CD4-positive, alpha-beta T cell (primary cell): ENCODE measurements at regions not wholly inside any gene's neighbourhood (a gene's known extent, or its start where the extent isn't known, plus 50 kb on each side); places are given as distances from the start of the nearest gene placed in this dataset.

Experiments
- ATAC-seq: fragments of 200-7000 bp; cut with Tn5 transposase; one replicate; pipeline ENCODE4 v1.10.0; 2022; ENCODE audit warnings: mild to moderate bottlenecking; ENCODE audit not compliant: poor library complexity
- CTCF ChIA-PET: fragments of 350-600 bp; sonication (Branson Sonifier 250); formaldehyde crosslinking; loops from one replicate; lab custom pipeline; 2021; ENCODE audit warnings: antibody characterized with exemption, inconsistent platforms; lab: Charles Lee
- POLR2A ChIA-PET: fragments of 350-600 bp; sonication (Branson Sonifier 250); formaldehyde crosslinking; loops from one replicate; lab custom pipeline; 2021; ENCODE audit warnings: antibody characterized with exemption, inconsistent platforms; lab: Charles Lee
- DNase-seq, 14 experiments: peaks; one replicate each; pipeline ENCODE4 v3.0.0-alpha.2; 2013 to 2020; ENCODE audit warnings: mixed read lengths in 2 of 14
- H3K27ac ChIP-seq, 2 donors: one replicate each; pipeline versions ENCODE4 v1.5.1 to v1.7.0; 2013; ENCODE audit warnings: low read length in 2 of 2, low read depth in 1 of 2, mild to moderate bottlenecking in 1 of 2
- H3K27me3 ChIP-seq, 2 experiments: 1 replicate in 1 of 2; 2 replicates in 1 of 2; pipeline versions ENCODE4 v1.6.1 to v1.7.0; 2013; ENCODE audit warnings: low read length in 2 of 2, control low read depth in 1 of 2, mild to moderate bottlenecking in 1 of 2, moderate library complexity in 1 of 2; ENCODE audit not compliant: insufficient read depth in 2 of 2, control insufficient read depth in 1 of 2
- H3K36me3 ChIP-seq: one replicate; pipeline ENCODE4 v1.6.1; 2013; ENCODE audit warnings: low read length, control low read depth; ENCODE audit not compliant: insufficient read depth
- H3K4me1 ChIP-seq: one replicate; pipeline ENCODE4 v1.6.1; 2013; ENCODE audit warnings: low read length, control low read depth; ENCODE audit not compliant: insufficient read depth
- H3K4me3 ChIP-seq: one replicate; pipeline ENCODE4 v1.5.1; 2013; ENCODE audit warnings: mild to moderate bottlenecking, low read length, moderate library complexity
- H3K9me3 ChIP-seq, 2 experiments: 1 replicate in 1 of 2; 2 replicates in 1 of 2; pipeline versions ENCODE4 v1.6.1 to v1.7.0; 2013; ENCODE audit warnings: low read length in 2 of 2, mild to moderate bottlenecking in 2 of 2, control low read depth in 1 of 2, moderate library complexity in 1 of 2; ENCODE audit not compliant: control insufficient read depth in 1 of 2, insufficient read depth in 1 of 2
- H3K27ac Mint-ChIP-seq: one replicate; pipeline ENCODE4 v1.8.0; 2020; ENCODE audit warnings: mixed read lengths
- H3K27me3 Mint-ChIP-seq: one replicate; pipeline ENCODE4 v1.8.0; 2021; ENCODE audit warnings: mixed read lengths
- H3K36me3 Mint-ChIP-seq: one replicate; pipeline ENCODE4 v1.8.0; 2021; ENCODE audit warnings: low read depth, mixed read lengths
- H3K4me1 Mint-ChIP-seq: one replicate; pipeline ENCODE4 v1.8.0; 2021; ENCODE audit warnings: low read depth, mixed read lengths
- H3K4me3 Mint-ChIP-seq: one replicate; pipeline ENCODE4 v1.8.0; 2020; ENCODE audit warnings: mild to moderate bottlenecking, mixed read lengths
- H3K9me3 Mint-ChIP-seq: one replicate; pipeline ENCODE4 v1.8.0; 2020; ENCODE audit warnings: mixed read lengths
- intact Hi-C, 2 experiments: fragments of 100-400 bp; cut with DNase I in 1 of 2; cut with micrococcal nuclease in 1 of 2; formaldehyde crosslinking; loops; one replicate each; pipeline versions ENCODE4 v1.15.1 to v1.9.0; 2023 to 2025; cut with DNase I, micrococcal nuclease
- TF ChIP-seq, protein P1 (sequence below): fragments of 200-600 bp; IDR thresholded peaks from one replicate; pipeline ENCODE4 v1.8.0; 2022; ENCODE audit warnings: antibody characterized with exemption, mild to moderate bottlenecking

DNA sequence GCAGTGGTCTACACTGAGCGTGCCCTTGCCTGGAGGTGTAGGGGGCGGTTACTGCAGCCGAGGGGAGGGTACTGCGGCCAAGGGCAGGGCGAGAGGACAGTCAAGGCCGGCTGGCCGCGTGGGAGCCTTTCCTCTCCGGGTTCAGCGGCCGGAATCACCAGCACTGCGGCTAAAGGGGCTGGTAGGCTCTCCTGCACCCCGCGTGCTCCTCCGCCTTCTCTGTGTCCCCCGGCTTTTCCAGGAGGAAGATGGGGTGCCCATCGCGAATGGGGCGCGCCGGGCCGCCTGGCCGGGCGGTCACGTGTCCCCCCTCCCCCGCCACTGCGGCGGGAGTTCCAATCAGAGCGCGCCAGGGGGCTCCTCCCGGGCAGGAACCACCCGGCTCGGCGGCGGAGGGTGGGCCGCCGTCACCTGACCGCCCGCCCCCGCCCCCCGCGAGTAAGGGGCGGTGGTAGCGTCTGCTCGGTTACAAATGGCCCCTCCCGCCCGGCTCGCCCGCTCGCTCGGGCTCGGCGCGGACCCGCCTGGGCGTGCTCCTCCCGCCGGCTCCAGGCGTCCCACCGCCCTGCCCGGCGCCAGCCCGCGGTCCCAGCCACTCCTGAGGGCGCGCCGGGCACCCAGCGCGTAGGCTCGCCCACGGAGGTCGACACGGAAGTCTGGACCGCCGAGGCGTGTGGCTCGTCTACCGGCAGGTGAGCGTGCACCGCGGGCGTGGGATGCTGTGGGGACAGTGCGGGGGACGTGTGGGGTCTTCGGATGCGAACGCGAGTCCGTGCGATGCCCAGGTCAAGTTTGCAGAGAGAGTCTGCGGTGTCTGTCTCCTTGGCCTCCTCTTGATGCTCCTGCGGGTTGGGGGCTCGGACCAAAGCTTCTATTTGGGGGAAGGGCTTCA is 242.6 kb upstream of the TOPAZ1 start:
- Histone ChIP-seq H3K9me3 (peaks cover 0 to 38% of the 10 kb centered on the region in 2 experiments), H3K36me3 (no peaks in the 10 kb centered on the region), H3K27ac (no peak overlapping the region), H3K27me3 (peaks cover 62 to 94% of the 10 kb centered on the region in 2 experiments), H3K4me1 (peaks cover 46% of the 10 kb centered on the region), H3K4me3 (peak overlapping the region; percentile 31)
- CTCF ChIA-PET: no interaction called here
- Mint-ChIP-seq H3K4me1 (peaks cover 42% of the 10 kb centered on the region), H3K36me3 (no peaks in the 10 kb centered on the region), H3K9me3 (no peaks in the 10 kb centered on the region), H3K27me3 (peaks cover 89% of the 10 kb centered on the region), H3K4me3 (peak overlapping the region; percentile 72), H3K27ac (no peak overlapping the region)
- TF ChIP-seq, protein P1, sequence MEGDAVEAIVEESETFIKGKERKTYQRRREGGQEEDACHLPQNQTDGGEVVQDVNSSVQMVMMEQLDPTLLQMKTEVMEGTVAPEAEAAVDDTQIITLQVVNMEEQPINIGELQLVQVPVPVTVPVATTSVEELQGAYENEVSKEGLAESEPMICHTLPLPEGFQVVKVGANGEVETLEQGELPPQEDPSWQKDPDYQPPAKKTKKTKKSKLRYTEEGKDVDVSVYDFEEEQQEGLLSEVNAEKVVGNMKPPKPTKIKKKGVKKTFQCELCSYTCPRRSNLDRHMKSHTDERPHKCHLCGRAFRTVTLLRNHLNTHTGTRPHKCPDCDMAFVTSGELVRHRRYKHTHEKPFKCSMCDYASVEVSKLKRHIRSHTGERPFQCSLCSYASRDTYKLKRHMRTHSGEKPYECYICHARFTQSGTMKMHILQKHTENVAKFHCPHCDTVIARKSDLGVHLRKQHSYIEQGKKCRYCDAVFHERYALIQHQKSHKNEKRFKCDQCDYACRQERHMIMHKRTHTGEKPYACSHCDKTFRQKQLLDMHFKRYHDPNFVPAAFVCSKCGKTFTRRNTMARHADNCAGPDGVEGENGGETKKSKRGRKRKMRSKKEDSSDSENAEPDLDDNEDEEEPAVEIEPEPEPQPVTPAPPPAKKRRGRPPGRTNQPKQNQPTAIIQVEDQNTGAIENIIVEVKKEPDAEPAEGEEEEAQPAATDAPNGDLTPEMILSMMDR: no peak
- ATAC-seq (no peak), DNase-seq (peak in 1 of 14 experiments; percentile 9)
- intact Hi-C loops: no loop called here
- POLR2A ChIA-PET: no interaction called here

DNA sequence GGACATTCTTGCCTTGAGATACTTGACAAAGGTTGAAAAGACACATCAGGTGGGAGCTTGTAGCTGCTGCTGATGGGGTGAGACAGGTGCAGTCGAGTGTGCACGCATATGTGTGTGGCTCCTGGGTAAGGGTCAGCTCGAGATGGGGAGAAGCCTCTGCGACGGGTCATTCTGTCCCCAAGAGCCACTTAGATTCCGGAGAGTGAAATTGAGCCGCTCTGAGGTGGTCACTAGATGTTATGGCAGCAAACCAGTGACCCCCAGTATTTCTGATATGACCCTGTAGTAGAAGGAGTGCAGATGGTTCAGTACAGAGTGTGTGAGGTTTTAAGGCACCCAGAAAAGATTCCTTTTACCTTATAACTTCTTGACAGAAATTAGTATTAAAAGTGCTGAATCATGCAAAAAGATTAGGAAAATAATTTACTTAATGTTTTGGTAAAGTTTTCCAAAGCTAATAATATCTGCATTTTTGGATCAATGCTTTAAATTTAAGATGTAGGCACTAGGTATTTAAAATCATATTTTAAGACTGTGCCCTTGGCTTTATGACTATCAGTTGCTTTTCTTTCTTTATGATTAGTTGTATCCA is 241.9 kb upstream of the TOPAZ1 start:
- Mint-ChIP-seq H3K36me3 (no peaks in the 10 kb centered on the region), H3K27me3 (peaks cover 89% of the 10 kb centered on the region), H3K4me3 (peak overlapping the region; percentile 66), H3K27ac (no peak overlapping the region), H3K9me3 (no peaks in the 10 kb centered on the region), H3K4me1 (peaks cover 34% of the 10 kb centered on the region)
- ChIA-PET POLR2A (no interaction called here), CTCF (no interaction called here)
- TF ChIP-seq, protein P1: no peak
- ATAC-seq (no peak), DNase-seq (no peak)
- intact Hi-C loops: no loop called here
- H3K36me3 ChIP-seq: no peaks in the 10 kb centered on the region
- H3K4me1 ChIP-seq: peaks cover 42% of the 10 kb centered on the region
- no peak overlapping the region for H3K4me3 ChIP-seq
- peaks cover 0 to 36% of the 10 kb centered on the region in 2 experiments for H3K9me3 ChIP-seq
- no peak overlapping the region for H3K27ac ChIP-seq
- peaks cover 57 to 89% of the 10 kb centered on the region in 2 experiments for H3K27me3 ChIP-seq

DNA sequence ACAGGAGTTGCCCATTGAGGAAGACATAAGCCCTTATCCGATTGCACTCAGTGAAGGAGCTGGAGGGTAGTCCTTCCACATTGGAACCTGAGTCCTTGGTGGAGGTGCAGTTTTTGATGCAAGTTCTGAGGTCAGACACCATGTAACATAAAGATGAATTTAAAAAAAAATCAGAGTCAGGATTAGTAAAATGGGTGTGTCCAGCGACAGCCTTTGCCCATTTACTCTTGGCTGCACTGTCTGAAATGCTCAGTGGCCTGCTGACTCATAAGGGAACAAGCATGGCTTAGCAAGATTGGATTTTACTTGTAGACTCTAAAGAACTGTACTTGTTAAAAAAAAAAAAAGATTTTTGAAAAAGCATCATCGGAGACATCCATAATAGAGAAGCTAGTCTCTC is 241.1 kb upstream of the TOPAZ1 start:
- H3K4me1 ChIP-seq: peaks cover 34% of the 10 kb centered on the region
- H3K9me3 Mint-ChIP-seq: no peaks in the 10 kb centered on the region
- H3K27ac ChIP-seq: no peak overlapping the region
- peaks cover 32% of the 10 kb centered on the region for H3K4me1 Mint-ChIP-seq
- no peak overlapping the region for H3K4me3 Mint-ChIP-seq
- H3K27me3 Mint-ChIP-seq: peaks cover 91% of the 10 kb centered on the region
- peaks cover 52 to 91% of the 10 kb centered on the region in 2 experiments for H3K27me3 ChIP-seq
- peaks cover 0 to 30% of the 10 kb centered on the region in 2 experiments for H3K9me3 ChIP-seq
- no peak overlapping the region for H3K4me3 ChIP-seq
- H3K36me3 ChIP-seq: no peaks in the 10 kb centered on the region
- DNase-seq (no peak), ATAC-seq (no peak)
- no peaks in the 10 kb centered on the region for H3K36me3 Mint-ChIP-seq
- ChIA-PET POLR2A (no interaction called here), CTCF (no interaction called here)
- no peak overlapping the region for H3K27ac Mint-ChIP-seq
- intact Hi-C loops: no loop called here
- TF ChIP-seq, protein P1: no peak
